ENCODE measurements at regions not wholly inside any gene's neighbourhood (a gene's known extent, or its start where the extent isn't known, plus 50 kb on each side); places are given as distances from the start of the nearest gene placed in this dataset.

DNA sequence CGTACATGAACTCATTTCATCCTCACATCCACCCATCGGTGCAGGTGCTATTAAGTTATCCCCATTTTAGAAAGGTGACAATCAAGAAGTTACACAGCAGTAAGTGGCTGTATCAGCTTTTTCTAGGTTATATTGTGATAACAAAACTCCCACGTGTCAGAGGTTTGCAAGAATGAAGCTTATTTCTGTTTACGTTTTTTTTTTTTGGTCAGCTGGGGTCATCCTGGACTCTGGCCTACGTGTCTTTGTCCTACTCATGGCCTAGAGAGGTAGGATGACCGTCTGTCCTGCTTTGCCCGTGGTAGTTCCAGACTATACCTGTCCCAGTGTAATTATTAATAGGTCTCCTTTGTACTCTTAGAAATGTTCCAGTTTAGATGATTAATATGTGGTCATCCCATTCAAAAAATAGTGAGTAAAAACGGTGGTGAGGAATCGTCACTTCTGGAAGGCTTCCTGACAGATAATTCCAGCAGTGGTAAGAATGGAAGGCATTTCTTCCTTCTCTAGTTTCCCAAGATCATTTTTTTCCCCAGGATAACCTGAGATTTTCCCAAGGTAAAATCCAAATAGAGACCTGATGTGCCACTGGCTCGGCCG lies 64.2 kb upstream of the KIF26B start:
- H3K36me3 ChIP-seq = peaks cover 0 to 28% (median 0%) of the 10 kb centered on the region in 3 donors
- H3K27ac ChIP-seq = no peak overlapping the region
- no peaks in the 10 kb centered on the region for H3K9me3 ChIP-seq
- no peaks in the 10 kb centered on the region for H3K4me1 ChIP-seq
- H3K4me3 ChIP-seq = no peak overlapping the region
- 91 to 94% methylated on average over 11 of the region's 11 CpGs for WGBS, 2 donors
- DNase-seq (ENCODE audit: low spot score in 2 of 2) = no peak
- TF ChIP-seq EP300 (IDR thresholded peaks at IDR 0.05) = no peak
- TF ChIP-seq POLR2A (IDR thresholded peaks at IDR 0.05) = no peak
- TF ChIP-seq, protein P1, sequence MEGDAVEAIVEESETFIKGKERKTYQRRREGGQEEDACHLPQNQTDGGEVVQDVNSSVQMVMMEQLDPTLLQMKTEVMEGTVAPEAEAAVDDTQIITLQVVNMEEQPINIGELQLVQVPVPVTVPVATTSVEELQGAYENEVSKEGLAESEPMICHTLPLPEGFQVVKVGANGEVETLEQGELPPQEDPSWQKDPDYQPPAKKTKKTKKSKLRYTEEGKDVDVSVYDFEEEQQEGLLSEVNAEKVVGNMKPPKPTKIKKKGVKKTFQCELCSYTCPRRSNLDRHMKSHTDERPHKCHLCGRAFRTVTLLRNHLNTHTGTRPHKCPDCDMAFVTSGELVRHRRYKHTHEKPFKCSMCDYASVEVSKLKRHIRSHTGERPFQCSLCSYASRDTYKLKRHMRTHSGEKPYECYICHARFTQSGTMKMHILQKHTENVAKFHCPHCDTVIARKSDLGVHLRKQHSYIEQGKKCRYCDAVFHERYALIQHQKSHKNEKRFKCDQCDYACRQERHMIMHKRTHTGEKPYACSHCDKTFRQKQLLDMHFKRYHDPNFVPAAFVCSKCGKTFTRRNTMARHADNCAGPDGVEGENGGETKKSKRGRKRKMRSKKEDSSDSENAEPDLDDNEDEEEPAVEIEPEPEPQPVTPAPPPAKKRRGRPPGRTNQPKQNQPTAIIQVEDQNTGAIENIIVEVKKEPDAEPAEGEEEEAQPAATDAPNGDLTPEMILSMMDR (IDR thresholded peaks at IDR 0.05) = no peak
- H3K27me3 ChIP-seq = no peaks in the 10 kb centered on the region

DNA sequence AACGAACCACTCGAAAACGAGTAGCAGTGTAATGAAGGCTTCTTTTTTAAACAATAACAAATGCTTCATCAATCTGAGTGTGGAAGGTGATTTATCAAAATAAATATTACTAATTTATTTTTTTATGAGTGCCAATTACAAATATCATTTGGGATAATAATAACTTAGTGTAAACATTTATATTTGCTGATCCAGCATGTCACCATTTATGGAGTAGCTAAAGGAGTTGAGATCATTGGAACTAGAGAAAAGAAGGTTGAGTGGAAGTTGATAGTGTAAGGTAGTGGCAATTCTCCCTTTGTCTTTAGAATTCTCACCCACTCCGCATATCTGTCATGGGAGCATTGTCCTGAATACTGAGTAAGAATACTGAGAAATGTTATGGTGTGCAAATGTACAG lies 67.1 kb upstream of the KIF26B start:
- TF ChIP-seq POLR2A (IDR thresholded peaks at IDR 0.05) = no peak
- no peak for TF ChIP-seq EP300 (IDR thresholded peaks at IDR 0.05)
- TF ChIP-seq, protein P1 (IDR thresholded peaks at IDR 0.05) = no peak
- no peaks in the 10 kb centered on the region for H3K9me3 ChIP-seq
- H3K4me1 ChIP-seq = no peaks in the 10 kb centered on the region
- H3K27me3 ChIP-seq = no peaks in the 10 kb centered on the region
- H3K27ac ChIP-seq = no peak overlapping the region
- peaks cover 0 to 41% (median 0%) of the 10 kb centered on the region in 3 donors for H3K36me3 ChIP-seq
- WGBS, 2 donors = 90 to 92% methylated on average over 4 of the region's 4 CpGs
- DNase-seq (ENCODE audit: low spot score in 2 of 2) = no peak
- no peak overlapping the region for H3K4me3 ChIP-seq

DNA sequence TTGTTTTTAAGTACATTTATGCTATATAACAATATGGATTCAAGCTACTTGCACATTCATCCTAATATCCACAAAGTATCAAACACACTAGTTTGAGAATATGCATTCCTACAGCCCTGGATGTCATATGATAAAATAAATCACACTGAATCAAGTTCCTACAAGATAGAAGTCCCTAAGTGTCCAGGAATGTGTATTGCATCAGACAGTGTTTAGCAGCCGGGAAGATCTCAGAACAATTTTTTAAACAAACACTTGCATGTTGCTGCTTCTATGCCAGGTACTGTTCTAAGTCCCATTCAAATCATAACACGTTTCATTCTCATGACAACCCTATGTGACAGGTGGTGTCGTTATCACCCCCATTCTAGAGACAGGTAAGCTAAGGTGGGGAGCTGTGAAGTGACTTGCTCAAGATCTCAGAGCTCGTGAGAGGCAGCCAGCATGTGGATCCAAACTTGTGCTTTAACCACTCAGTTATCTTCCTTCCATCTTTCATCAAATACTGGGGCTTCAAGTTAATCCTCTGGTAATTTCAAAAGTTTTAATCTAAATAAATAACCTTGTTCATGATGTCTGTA lies 68.3 kb upstream of the KIF26B start:
- Histone ChIP-seq H3K27ac (no peak overlapping the region), H3K27me3 (no peaks in the 10 kb centered on the region), H3K9me3 (no peaks in the 10 kb centered on the region), H3K4me3 (no peak overlapping the region), H3K4me1 (no peaks in the 10 kb centered on the region), H3K36me3 (peaks cover 0 to 38% (median 0%) of the 10 kb centered on the region in 3 donors)
- 84 to 85% methylated on average over 4 of the region's 4 CpGs for WGBS, 2 donors
- no peak for DNase-seq (ENCODE audit: low spot score in 2 of 2)
- TF ChIP-seq POLR2A (IDR thresholded peaks at IDR 0.05) = no peak
- TF ChIP-seq, protein P1 (IDR thresholded peaks at IDR 0.05) = no peak
- TF ChIP-seq EP300 (IDR thresholded peaks at IDR 0.05) = no peak

DNA sequence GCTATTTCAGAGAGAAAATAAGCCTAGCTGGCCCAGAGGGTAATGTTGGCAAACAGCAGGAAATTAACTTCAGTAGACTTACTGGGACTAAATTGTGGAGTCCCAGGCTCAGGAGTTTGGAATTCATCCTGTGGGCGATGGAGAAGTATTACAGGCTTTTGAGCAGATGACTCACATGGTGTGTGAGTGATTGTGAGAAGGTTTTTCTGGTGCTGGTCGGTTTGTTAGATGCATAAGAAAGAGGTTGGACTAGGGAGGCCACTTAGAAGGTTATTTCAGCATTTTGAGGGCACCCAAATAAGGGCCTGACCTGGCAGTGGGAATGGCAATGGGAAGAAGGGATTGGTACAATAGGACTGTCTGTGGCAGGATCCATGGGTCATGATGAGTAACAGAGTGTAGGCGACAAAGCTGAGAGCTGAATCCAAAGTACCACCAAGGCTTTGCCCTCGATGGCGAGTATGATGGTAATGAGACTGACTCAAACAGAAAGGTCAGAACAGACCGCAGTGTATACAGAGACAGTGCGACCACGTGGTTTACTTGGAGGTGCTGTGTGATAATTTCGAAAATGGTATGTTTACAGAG lies 69.2 kb upstream of the KIF26B start:
- no peak overlapping the region for H3K27ac ChIP-seq

More for the DNA sequence above, 69.2 kb upstream of the KIF26B start:
- WGBS, 2 donors = 57 to 68% methylated on average over 9 of the region's 9 CpGs
- TF ChIP-seq POLR2A (IDR thresholded peaks at IDR 0.05) (no peak), EP300 (IDR thresholded peaks at IDR 0.05) (no peak)
- TF ChIP-seq, protein P1 (IDR thresholded peaks at IDR 0.05) = no peak
- no peaks in the 10 kb centered on the region for H3K27me3 ChIP-seq
- H3K4me3 ChIP-seq = no peak overlapping the region
- H3K4me1 ChIP-seq = no peaks in the 10 kb centered on the region
- no peaks in the 10 kb centered on the region for H3K9me3 ChIP-seq
- no peak for DNase-seq (ENCODE audit: low spot score in 2 of 2)
- peaks cover 0 to 29% (median 0%) of the 10 kb centered on the region in 3 donors for H3K36me3 ChIP-seq

All from tibial nerve (tissue), 4 donors.